Fibroblast of pulmonary artery (primary cell): ENCODE measurements at regions not wholly inside any gene's neighbourhood (a gene's known extent, or its start where the extent isn't known, plus 50 kb on each side); places are given as distances from the start of the nearest gene placed in this dataset.
"Not testable (repeated sequence)": the region's sequence is repeated elsewhere in the genome, so short reads cannot be mapped to it uniquely, and the experiment has no call there.

ENCODE experiments used
- DNase-seq: peaks from one replicate; pipeline ENCODE4 v3.0.0-alpha.2; 2010; ENCODE audit warnings: low read depth
- H3K4me3 ChIP-seq: replicated peaks from 2 replicates; pipeline ENCODE4 v1.5.1; 2011; ENCODE audit warnings: low read depth, mild to moderate bottlenecking, control low read depth, low read length, moderate library complexity
- CTCF ChIP-seq: IDR thresholded peaks from 2 replicates; pipeline ENCODE4 v1.5.1; 2011; ENCODE audit warnings: mild to moderate bottlenecking, control low read depth, low read length, inconsistent platforms; ENCODE audit errors: missing control alignments

DNA sequence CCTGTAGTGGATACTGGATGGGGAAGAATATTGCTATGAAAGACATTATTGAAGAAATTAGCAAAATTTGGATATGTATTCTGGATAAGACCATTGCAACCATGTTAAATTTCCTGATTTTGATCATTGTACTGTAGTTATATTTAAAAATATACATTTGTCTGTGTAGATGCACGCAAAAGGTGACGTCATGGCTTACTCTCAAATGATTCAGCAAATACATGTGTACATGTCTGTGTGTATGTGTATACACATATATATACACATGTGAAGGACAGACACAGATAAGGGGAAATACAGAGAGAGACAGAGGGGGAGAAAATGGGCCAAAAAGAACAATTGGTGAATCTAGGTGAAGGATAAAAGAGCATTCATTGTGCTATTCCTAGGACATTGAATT is 82.3 kb upstream of the PLCB4 start:
- H3K4me3 ChIP-seq: no peak overlapping the region
- no peak for TF ChIP-seq CTCF
- DNase-seq: no peak

DNA sequence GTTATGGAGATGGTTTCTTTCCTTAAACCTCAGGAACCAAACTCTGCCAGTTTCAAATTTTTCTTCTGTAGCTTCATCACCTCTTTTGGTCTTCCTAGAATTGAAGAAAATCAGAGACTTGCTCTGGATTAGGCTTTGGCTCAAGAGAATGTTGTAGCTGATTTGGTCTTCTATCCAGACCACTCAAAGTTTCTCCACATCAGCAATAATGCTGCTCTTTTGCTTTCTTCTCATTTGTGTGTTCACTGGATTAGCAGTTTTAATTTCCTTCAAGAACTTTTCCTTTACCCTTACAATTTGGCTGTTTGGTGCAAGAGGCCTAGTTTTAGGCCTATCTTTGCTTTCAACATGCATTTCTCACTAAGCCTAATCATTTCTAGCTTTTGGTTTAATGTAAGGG is 78.1 kb upstream of the PLCB4 start:
- DNase-seq: no peak
- no peak overlapping the region for H3K4me3 ChIP-seq
- TF ChIP-seq CTCF: no peak

DNA sequence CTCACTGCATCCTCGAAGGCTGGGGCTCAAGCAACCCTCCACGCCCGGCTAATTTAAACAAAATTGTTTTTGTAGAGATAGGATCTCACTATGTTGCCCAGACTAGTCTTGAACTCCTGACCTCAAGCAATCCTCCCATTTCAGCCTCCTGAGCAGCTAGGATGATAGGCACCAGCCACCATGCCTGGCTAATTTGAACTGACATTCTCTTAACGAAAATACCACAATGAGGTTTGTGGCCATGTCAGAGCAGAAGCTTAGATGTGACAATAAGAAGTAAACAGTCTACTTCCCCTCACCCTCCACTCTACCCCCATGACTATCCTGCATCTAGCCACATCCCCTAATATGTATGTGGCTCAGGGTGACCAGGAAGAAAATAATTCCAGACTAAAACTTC is 74.8 kb upstream of the PLCB4 start:
- no peak overlapping the region for H3K4me3 ChIP-seq
- DNase-seq: no peak
- TF ChIP-seq CTCF: no peak

GRCh38 chr20:8995761-8996160 is 73.1 kb upstream of the PLCB4 start:
- no peak for TF ChIP-seq CTCF
- DNase-seq: no peak
- H3K4me3 ChIP-seq: no peak overlapping the region

DNA sequence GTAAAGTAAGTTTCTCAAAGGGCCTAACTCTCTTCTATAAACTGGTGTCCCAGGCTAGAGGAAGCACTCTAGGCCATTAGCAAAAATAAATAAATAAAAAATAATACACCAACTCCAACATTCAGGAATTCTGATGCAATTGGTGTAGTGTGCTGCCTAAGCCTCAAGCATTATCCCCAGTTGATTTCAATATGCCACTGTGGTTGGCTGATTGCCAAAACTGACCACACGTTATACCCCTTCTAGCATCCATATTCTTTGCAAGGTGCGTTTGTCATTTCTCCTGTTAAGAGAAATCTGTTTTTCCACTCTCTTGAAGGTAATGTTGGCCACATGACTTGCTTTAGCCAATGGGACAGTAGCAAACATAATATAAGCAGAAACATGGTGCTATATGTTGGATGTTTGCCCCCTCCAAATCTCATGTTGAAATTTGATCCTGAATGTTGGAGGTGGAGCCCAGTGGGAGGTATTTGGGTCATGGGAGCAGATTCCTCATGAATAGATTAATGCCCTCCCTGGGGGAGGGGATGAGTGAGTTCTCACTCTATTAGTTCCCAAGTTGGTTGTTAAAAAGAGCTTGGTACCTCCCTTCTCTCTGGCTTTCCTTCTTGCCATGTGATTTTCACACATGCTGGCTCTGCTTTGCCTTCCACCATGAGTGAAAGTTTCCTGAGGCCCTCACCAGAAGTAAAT is 71.9 kb upstream of the PLCB4 start:
- DNase-seq: no peak
- no peak overlapping the region for H3K4me3 ChIP-seq
- TF ChIP-seq CTCF: no peak

DNA sequence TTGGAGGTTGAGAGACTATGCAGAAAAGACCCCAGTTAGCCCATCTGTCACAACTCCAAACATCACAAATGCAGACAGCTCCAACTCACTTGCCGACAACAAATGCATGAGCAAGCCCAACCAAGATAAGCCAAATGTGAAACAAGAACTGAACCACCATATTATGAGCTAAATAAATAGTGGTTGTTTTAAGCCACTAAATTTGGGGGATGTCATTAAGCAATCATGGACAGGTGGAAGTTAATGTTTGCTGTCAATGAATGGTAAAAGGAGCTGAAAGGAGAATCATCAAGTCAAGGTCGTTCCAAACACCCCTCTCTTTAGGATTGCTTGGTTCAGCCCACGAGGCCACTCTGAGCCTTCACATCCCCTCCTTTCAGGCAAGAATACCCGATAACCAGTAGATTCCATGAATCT is 71.2 kb upstream of the PLCB4 start:
- DNase-seq: no peak
- TF ChIP-seq CTCF: no peak
- H3K4me3 ChIP-seq: no peak overlapping the region

- no peak for DNase-seq
- TF ChIP-seq CTCF: no peak
- H3K4me3 ChIP-seq: no peak overlapping the region
Measured at GRCh38 chr20:9011121-9011520, 57.8 kb upstream of the PLCB4 start.

- not testable (repeated sequence) for DNase-seq, H3K4me3 ChIP-seq
Measured at GRCh38 chr20:9015232-9015983, 53.5 kb upstream of the PLCB4 start.
